ENCODE measurements at regions not wholly inside any gene's neighbourhood (a gene's known extent, or its start where the extent isn't known, plus 50 kb on each side); places are given as distances from the start of the nearest gene placed in this dataset.
"Not testable (repeated sequence)": the region's sequence is repeated elsewhere in the genome, so short reads cannot be mapped to it uniquely, and the experiment has no call there.

DNA sequence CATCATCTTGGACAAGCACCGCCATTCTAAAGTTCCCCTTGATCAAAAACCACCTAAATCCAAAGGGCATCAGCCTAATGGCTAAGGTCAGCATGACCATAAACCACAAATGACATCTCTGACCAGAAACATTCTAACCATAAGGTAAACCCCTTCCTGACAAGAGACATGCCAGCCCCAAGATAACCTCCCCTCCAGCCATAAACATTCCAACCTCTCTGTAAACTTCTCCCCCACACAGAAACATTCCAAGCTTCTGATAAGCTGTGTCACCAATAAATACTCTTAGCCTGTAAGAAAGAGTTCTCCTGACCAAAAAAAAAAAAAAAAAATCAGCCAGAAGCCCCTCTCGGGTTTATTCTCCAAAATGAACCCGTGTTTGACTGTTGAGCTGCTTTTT is 268.2 kb downstream of the RNF152 start:
- DNase-seq (ENCODE audit: low read depth in 4 of 4, low spot score in 1 of 4): not testable (repeated sequence)

DNA sequence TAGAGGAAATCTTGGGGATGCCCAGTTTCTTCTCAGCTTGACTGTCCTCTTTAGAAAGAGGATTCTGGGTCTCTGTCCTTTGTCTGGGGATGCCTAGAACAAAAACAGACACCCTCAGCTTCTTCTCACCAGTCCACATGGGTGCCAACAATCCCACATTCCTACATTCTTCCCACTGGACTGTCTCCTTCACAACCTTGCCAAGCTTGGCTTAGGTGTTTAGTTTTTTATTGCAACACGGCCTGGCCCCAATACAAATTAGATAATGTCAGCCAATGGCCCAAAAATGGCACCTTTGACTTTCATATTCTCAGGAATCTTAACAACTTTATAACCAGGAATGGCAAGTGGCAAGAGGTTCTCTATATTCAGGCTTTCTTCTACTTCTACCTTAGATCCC is 273.0 kb downstream of the RNF152 start:
- no peak for DNase-seq (ENCODE audit: low read depth in 4 of 4, low spot score in 1 of 4)

DNA sequence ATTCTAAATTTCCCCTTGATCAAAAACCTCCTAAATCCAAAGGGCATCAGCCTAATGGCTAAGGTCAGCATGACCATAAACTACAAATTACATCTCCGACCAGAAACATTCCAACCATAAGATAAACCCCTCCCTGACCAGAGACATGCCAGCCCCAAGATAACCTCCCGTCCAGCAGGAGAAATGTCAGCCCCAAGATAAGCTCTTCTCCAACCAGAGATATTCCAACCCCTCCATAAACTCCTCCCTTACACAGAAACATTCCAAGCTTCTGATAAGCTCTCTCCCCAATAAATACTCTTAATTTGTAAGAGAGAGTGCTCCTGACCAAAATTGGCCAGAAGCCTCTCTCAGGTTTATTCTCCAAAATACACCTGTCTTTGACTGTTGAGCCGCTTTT is 274.0 kb downstream of the RNF152 start:
- no peak for DNase-seq (ENCODE audit: low read depth in 4 of 4, low spot score in 1 of 4)

DNA sequence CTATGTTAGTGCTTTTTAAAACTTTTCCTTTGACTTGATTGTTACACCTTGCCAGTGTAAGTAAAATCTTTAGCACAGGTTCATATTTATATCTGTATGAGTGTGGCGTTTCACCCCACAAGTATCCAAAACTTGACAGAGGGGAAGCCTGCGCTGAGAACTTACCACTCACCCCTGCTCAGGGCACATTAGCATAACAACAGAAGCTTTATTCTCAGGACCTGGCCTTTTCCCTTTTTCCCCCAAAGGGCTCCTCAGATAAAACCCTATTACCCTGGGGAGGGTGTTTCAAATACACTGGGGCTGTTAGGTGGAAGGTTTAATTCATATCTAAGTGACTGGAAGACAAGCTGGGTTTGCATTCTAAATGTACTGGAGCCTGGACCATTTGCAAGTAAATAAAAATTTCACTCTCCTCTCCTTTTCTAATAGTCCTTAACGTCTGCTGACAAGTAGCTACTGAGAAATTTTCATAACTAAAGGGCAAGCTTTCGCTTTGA is 276.6 kb downstream of the RNF152 start:
- DNase-seq (ENCODE audit: low read depth in 4 of 4, low spot score in 1 of 4): no peak

DNA sequence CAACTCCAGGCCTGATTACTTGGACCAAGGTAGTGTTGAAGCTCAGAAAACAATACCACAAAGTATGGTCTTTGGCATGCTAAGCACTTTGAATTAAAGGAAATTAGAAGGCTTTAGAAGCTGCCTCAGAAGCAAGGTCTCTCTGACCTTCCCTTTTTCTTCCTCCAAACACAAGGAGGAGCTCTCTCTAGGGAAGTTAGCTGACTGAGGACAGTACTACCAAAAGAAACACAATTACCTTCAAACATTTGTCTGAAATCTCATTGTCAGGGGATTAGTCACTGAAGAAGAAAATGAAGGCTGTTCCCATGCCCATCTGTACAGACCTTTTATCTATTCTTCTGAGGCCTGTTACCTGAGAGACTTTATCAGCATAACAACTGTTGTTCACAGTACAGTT is 279.3 kb downstream of the CDH20 start:
- no peak for DNase-seq (ENCODE audit: low read depth in 4 of 4, low spot score in 1 of 4)

DNA sequence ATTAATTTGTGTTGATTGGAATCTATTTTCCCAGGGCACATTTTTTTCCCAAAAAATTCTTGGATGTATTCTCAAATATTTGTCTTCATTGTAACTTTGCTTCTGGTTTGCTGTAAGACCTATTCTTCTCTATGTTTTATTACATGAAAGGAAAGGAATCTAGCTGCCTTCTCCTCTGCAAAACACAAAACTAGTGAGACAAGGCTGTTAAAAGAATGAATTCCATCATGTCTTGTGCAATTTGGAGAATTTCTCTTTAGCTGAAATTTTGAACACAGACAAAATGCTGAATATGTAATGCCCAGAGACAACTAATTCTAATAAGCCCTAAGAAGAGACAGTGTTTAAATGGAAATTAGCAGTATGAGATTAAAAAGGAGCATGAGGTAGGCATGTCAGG is 275.9 kb downstream of the CDH20 start:
- DNase-seq (ENCODE audit: low read depth in 4 of 4, low spot score in 1 of 4): no peak

DNA sequence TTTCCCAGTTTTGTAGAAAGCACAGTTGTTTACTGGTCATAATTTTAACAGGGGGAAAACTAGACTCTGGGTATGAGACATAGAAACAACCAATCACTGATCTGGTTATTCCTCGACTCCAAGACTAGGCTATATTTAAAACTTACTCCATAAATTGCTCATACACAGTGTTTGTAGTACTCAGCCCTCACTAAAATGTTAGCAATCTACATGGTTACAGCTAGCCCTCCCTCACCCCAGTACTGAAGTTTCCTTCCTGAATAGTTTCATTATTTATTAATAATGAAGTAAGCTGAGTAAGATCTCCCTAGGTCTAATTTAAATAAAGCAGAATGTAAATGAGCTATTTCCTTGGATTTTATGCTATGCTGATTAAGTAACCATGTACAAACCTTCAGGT is 275.1 kb downstream of the CDH20 start:
- no peak for DNase-seq (ENCODE audit: low read depth in 4 of 4, low spot score in 1 of 4)

DNA sequence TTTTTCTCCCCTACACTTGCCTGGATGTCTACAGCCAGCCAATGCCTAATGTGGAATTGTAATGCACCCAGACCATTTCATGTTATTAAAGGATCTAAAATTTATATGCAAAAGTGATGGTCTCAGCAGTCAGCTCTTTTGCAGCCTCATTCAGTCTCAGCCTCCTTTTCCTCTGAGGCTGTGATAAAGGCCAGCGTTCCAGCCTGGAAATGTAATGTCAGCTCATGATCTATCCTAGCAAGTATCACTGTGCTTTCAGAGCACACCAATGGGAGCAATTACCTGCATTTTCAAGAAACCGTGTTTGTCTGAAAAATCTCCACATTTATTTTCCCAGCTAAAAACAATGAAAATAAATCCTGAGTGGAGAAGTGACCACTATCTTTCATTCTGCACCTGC is 274.6 kb downstream of the CDH20 start:
- no peak for DNase-seq (ENCODE audit: low read depth in 4 of 4, low spot score in 1 of 4)

DNA sequence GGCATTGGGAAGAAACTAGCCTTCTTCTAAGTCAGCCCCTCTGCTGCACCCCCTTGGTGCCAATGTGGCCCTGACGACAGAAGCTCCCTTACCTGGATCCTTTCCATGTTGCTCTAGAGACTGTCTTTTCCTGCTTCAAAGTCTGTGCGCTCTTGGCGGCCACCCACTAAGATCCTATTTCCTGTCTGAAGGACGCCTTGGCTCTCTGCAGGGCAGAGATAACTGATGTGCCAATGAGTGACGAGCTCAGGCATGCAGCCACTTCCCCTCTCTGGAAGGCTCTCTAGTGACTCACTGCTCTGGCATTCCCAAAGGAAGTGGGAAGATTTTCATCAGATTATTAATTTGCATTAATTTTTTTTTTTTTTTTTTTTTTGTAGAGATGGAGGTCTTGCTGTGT is 273.5 kb downstream of the CDH20 start:
- no peak for DNase-seq (ENCODE audit: low read depth in 4 of 4, low spot score in 1 of 4)

DNA sequence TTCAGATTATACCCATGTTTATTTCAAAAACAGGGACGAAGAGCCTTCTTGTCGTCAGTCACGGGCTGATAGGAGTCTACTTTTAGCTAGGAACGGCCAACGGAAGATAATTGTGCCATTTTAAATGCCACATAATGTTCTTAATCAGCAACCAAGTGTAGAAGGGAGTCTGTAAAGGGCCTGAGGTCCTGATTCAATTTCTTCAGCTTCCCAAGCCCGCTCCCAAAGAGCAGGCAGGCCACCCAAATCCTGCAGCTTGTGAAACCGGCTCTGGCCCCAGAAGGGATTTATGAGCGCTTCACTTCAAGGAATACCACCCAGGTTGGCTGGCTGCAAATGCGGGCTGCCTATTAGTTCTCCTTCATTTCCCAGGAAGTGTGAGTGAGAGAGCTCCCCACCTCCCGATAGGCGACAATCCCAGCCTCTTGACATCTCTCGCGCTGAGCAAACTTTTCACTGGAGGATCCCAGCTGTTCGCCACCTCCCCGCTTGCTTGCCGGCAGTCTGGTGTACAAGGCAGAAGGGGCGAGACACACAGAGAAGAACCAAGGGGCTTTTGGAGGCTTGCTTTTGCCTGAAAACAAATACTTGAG is 272.9 kb downstream of the CDH20 start:
- no peak for DNase-seq (ENCODE audit: low read depth in 4 of 4, low spot score in 1 of 4)

DNA sequence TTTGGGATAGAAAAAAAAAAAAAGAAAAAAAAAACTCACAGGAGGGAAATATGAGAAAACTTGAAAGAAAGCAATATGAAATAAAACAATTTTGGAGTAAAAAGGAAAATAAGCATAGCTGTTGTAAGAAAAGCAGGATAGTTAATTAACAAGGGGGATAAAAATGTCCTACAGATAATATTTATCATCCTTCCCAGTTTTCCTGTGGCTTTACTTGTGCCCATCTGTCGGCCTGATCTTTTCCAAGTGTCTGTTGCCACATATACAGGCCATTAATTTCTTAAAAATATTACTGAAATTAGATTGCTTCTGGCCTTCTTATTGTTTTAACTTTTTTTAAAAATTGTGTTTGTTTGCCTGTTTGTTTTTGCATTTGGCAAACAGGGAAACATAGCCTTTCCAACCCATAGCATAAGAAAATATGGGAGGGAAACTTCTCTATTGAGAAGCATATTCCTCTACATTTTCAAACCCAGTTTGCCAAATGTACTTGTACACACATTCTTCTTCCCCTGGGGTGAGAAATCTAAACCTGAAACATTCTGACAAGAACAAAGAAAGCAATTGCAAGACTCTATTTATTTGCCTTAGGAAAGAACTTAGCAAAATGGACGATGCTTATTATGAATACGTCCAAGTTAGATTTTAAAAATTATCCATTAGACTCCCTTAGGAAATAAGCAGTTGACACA is 272.3 kb downstream of the CDH20 start:
- no peak for DNase-seq (ENCODE audit: low read depth in 4 of 4, low spot score in 1 of 4)
